K562 (cell line): ENCODE measurements at regions not wholly inside any gene's neighbourhood (a gene's known extent, or its start where the extent isn't known, plus 50 kb on each side); places are given as distances from the start of the nearest gene placed in this dataset.

Experiments
- ATAC-seq: fragments of 200-7000 bp; cut with Tn5 transposase; 3 replicates; pipeline ENCODE4 v1.9.1; 2020; ENCODE audit warnings: moderate library complexity
- BruUV-seq: library from RNA; stranded (reverse); fragments of 400-500 nt; replicated peaks from 2 replicates; lab custom pipeline; 2021; lab: Mats Ljungman, UMichigan
- CTCF ChIA-PET: fragments of 300-600 bp; formaldehyde crosslinking; extraction: SDS; loops from one replicate; lab custom pipeline; 2021; ENCODE audit warnings: low intra/inter-chr PET ratio; lab: Yijun Ruan, JAX
- POLR2A ChIA-PET: fragments of 300-600, 350-650 bp; sonication (Branson Sonifier 250); formaldehyde crosslinking; extraction: SDS; loops from one replicate; lab custom pipeline; 2021; ENCODE audit warnings: antibody characterized with exemption, inconsistent platforms; lab: Yijun Ruan, JAX
- DNase-seq, 4 experiments: peaks; one replicate each; pipeline versions ENCODE4 v3.0.0 to v3.0.0-alpha.2; 2011 to 2018; ENCODE audit warnings: low spot score in 3 of 4, mixed read lengths in 3 of 4; ENCODE audit errors: extremely low read depth in 1 of 4
- FAIRE-seq: peaks from 2 replicates; lab custom pipeline; 2011; peaks lifted over from hg19 to GRCh38; lab: Jason Lieb, UNC
- H2AFZ ChIP-seq: 2 replicates; pipeline ENCODE4 v1.6.0; 2011; ENCODE audit warnings: low read depth, low read length, control low read depth, inconsistent platforms
- H3K27ac ChIP-seq: fragments of 200-600 bp; 3 replicates; pipeline ENCODE4 v1.8.0; 2011; ENCODE audit warnings: low read depth, mild to moderate bottlenecking, control low read depth, inconsistent platforms, low read length, moderate library complexity, mixed read lengths; ENCODE audit errors: extremely low read depth
- H3K27me3 ChIP-seq, 2 experiments: fragments of 300-600 bp in 1 of 2; 2 replicates in 1 of 2; 3 replicates in 1 of 2; pipeline versions ENCODE4 v1.6.0 to v1.8.0; 2011; ENCODE audit warnings: inconsistent platforms in 2 of 2, low read length in 2 of 2, mild to moderate bottlenecking in 1 of 2, mixed read lengths in 1 of 2, moderate library complexity in 1 of 2; ENCODE audit not compliant: control insufficient read depth in 2 of 2, insufficient read depth in 2 of 2
- H3K36me3 ChIP-seq: fragments of 300-600 bp; 3 replicates; pipeline ENCODE4 v1.8.0; 2011; ENCODE audit warnings: mild to moderate bottlenecking, low read length, inconsistent platforms; ENCODE audit not compliant: control insufficient read depth, insufficient read depth
- H3K4me1 ChIP-seq, 2 experiments: fragments of 200-600 bp in 1 of 2; replicated peaks in 1 of 2; 2 replicates in 1 of 2; 3 replicates in 1 of 2; pipeline versions ENCODE4 v1.5.1 to v1.8.0; 2011; ENCODE audit warnings: inconsistent platforms in 2 of 2, low read length in 2 of 2, mild to moderate bottlenecking in 1 of 2, mixed read lengths in 1 of 2, moderate library complexity in 1 of 2; ENCODE audit not compliant: control insufficient read depth in 2 of 2, insufficient read depth in 2 of 2
- H3K4me2 ChIP-seq: 2 replicates; pipeline ENCODE4 v1.6.1; 2011; ENCODE audit warnings: low read length, control low read depth, inconsistent platforms, mixed read lengths; ENCODE audit not compliant: insufficient read depth
- H3K4me3 ChIP-seq: fragments of 200-600 bp; sonication (generic), shearing (Covaris generic); 2 replicates; pipeline ENCODE4 v1.5.1; 2016; ENCODE audit warnings: control low read depth, inconsistent platforms
- H3K79me2 ChIP-seq: fragments of 200-600 bp; 3 replicates; pipeline ENCODE4 v1.8.0; 2011; ENCODE audit warnings: low read length, inconsistent platforms; ENCODE audit not compliant: control insufficient read depth, insufficient read depth
- H3K9ac ChIP-seq, 2 experiments: 2 replicates each; pipeline versions ENCODE4 v1.6.0 to v1.6.1; 2011; ENCODE audit warnings: low read depth in 2 of 2, low read length in 2 of 2, control low read depth in 1 of 2, inconsistent platforms in 1 of 2, mild to moderate bottlenecking in 1 of 2, mixed read lengths in 1 of 2; ENCODE audit not compliant: insufficient read depth in 1 of 2
- H3K9me1 ChIP-seq: one replicate; pipeline ENCODE4 v1.6.0; 2011; ENCODE audit warnings: inconsistent platforms, mild to moderate bottlenecking, low read length, moderate library complexity; ENCODE audit not compliant: control insufficient read depth, insufficient read depth
- H3K9me3 ChIP-seq: replicated peaks from 2 replicates; pipeline ENCODE4 v1.5.1; 2011; ENCODE audit warnings: low read depth, low read length, inconsistent platforms; ENCODE audit not compliant: control insufficient read depth, insufficient read depth
- H4K20me1 ChIP-seq: replicated peaks from 2 replicates; pipeline ENCODE4 v1.6.1; 2011; ENCODE audit warnings: low read length, inconsistent platforms, mixed read lengths; ENCODE audit not compliant: control insufficient read depth, insufficient read depth
- CTCF ChIP-seq, 3 experiments: IDR thresholded peaks in 2 of 3; conservative IDR thresholded peaks in 1 of 3; 2 replicates each; pipeline ENCODE4 v1.5.1; 2011 to 2012; ENCODE audit warnings: low read length in 3 of 3, mild to moderate bottlenecking in 3 of 3, control low read depth in 2 of 3, improper control_type of control experiment in 1 of 3, inconsistent platforms in 1 of 3, low read depth in 1 of 3, mixed read lengths in 1 of 3, moderate library complexity in 1 of 3; ENCODE audit not compliant: insufficient read depth in 2 of 3
- EGR1 ChIP-seq: fragments of 450-650 bp; conservative IDR thresholded peaks from 2 replicates; pipeline ENCODE4 v1.6.1; 2017; ENCODE audit warnings: mild to moderate bottlenecking
- GABPA ChIP-seq: fragments of 200-800 bp; sonication (Bioruptor generic); conservative IDR thresholded peaks from 2 replicates; pipeline ENCODE4 v1.6.1; 2016; ENCODE audit warnings: low read depth, missing genetic modification characterization, missing compliant biosample characterization
- MTA1 ChIP-seq: fragments of 450-650 bp; IDR thresholded peaks from 2 replicates; pipeline ENCODE4 v1.6.1; 2017; ENCODE audit warnings: borderline replicate concordance
- RBM22 ChIP-seq: fragments of 200-400 bp; formaldehyde crosslinking; IDR thresholded peaks from 2 replicates; pipeline ENCODE4 v1.6.1; 2018; ENCODE audit warnings: low read length, low read depth; ENCODE audit not compliant: poor library complexity, severe bottlenecking
- SAFB2 ChIP-seq: fragments of 200-400 bp; formaldehyde crosslinking; IDR thresholded peaks from 2 replicates; pipeline ENCODE4 v1.6.1; 2018; ENCODE audit warnings: borderline replicate concordance, low read length, low read depth, moderate library complexity; ENCODE audit not compliant: severe bottlenecking
- SMARCB1 ChIP-seq: IDR thresholded peaks from 2 replicates; pipeline ENCODE4 v1.6.1; 2011; ENCODE audit warnings: improper control_type of control experiment, low read depth; ENCODE audit not compliant: insufficient read length
- WGBS: fragments of 100-300 bp; shearing (Covaris generic); methylation state at CpG from one replicate; pipeline ENCODE4 v1.1.6; 2016; ENCODE audit warnings: low coverage, mixed read lengths; ENCODE audit not compliant: insufficient coverage; ENCODE audit errors: missing lambda C conversion rate; 5-methylcytosine and 5-hydroxymethylcytosine counted together
- in situ Hi-C: fragments of 300-500 bp; cut with MboI; formaldehyde crosslinking; loops from 4 replicates; pipeline ENCODE4 v1.15.0; 2018; ENCODE audit warnings: inconsistent platforms, mixed read lengths
- intact Hi-C: fragments of 100-400 bp; cut with micrococcal nuclease; formaldehyde crosslinking; loops from 2 replicates; pipeline ENCODE4 v1.14.2; 2022

- TF ChIP-seq SMARCB1 (no peak), MTA1 (no peak), GABPA (tag) (no peak), EGR1 (no peak), SAFB2 (no peak)
Observed at GRCh38 chr2:120920454-120921148, 184.9 kb downstream of the GLI2 start (continued).

GRCh38 chr2:120921457-120921856, 185.8 kb downstream of the GLI2 start:
- intact Hi-C loops: no loop called here
- no peak for ATAC-seq
- Histone ChIP-seq H3K27me3 (peaks cover 7 to 47% of the 10 kb centered on the region in 2 experiments; a peak in 4 of 5 replicates), H3K36me3 (no peaks in the 10 kb centered on the region)
- POLR2A ChIA-PET: no interaction called here
- TF ChIP-seq CTCF (IDR thresholded peaks at IDR 0.05 in 2 of 3, conservative IDR thresholded peaks at IDR 0.05 in 1 of 3; ENCODE audit: insufficient read depth in 2 of 3, low read depth in 1 of 3, low read length in 3 of 3) (peak in 2 of 3 experiments; percentile 19 to 36; a peak in 2 of 6 replicates), RBM22 (no peak)
- TF ChIP-seq, all 486 proteins: peak for 1
- H3K9ac ChIP-seq: no peak overlapping the region
- WGBS: 48% methylated on average over 3 of the region's 3 CpGs
- H3K4me1 ChIP-seq: no peaks in the 10 kb centered on the region
- in situ Hi-C loops: no loop called here
- H3K4me2 ChIP-seq: no peak overlapping the region
- no peaks in the 10 kb centered on the region for H3K9me1 ChIP-seq
- FAIRE-seq (no peak), DNase-seq (no peak)
- H2AFZ ChIP-seq: no peak overlapping the region
- CTCF ChIA-PET: no interaction called here
- H3K27ac ChIP-seq: no peak overlapping the region
- H3K9me3 ChIP-seq: no peaks in the 10 kb centered on the region
- no TSS peak for BruUV-seq
- H3K4me3 ChIP-seq: no peak overlapping the region
- no peaks in the 10 kb centered on the region for H4K20me1 ChIP-seq
- no peaks in the 10 kb centered on the region for H3K79me2 ChIP-seq
